ENCODE measurements at regions not wholly inside any gene's neighbourhood (a gene's known extent, or its start where the extent isn't known, plus 50 kb on each side); places are given as distances from the start of the nearest gene placed in this dataset.
"Not testable (repeated sequence)": the region's sequence is repeated elsewhere in the genome, so short reads cannot be mapped to it uniquely, and the experiment has no call there.

GRCh38 chr11:57913715-57914704 is 109.7 kb upstream of the OR9Q1 start:
- no peak for DNase-seq (ENCODE audit: low read depth in 2 of 2, low spot score in 1 of 2)

- no peak for DNase-seq (ENCODE audit: low read depth in 2 of 2, low spot score in 1 of 2)
Measured at GRCh38 chr11:57917632-57918031, 106.0 kb upstream of the OR9Q1 start.

GRCh38 chr11:57920971-57921370 is 102.7 kb upstream of the OR9Q1 start:
- DNase-seq (ENCODE audit: low read depth in 2 of 2, low spot score in 1 of 2): no peak

GRCh38 chr11:57932105-57932504 is 91.6 kb upstream of the OR9Q1 start:
- DNase-seq (ENCODE audit: low read depth in 2 of 2, low spot score in 1 of 2): no peak

GRCh38 chr11:57935402-57936049 is 88.2 kb upstream of the OR9Q1 start:
- no peak for DNase-seq (ENCODE audit: low read depth in 2 of 2, low spot score in 1 of 2)

GRCh38 chr11:57936050-57936418 is 87.6 kb upstream of the OR9Q1 start:
- DNase-seq (ENCODE audit: low read depth in 2 of 2, low spot score in 1 of 2): no peak

GRCh38 chr11:57937431-57937830 is 86.2 kb upstream of the OR9Q1 start:
- DNase-seq (ENCODE audit: low read depth in 2 of 2, low spot score in 1 of 2): no peak

- DNase-seq (ENCODE audit: low read depth in 2 of 2, low spot score in 1 of 2): no peak
Measured at GRCh38 chr11:57938351-57938750, 85.3 kb upstream of the OR9Q1 start.

- DNase-seq (ENCODE audit: low read depth in 2 of 2, low spot score in 1 of 2): no peak
Measured at GRCh38 chr11:57940044-57940756, 83.5 kb upstream of the OR9Q1 start.

- no peak for DNase-seq (ENCODE audit: low read depth in 2 of 2, low spot score in 1 of 2)
Measured at GRCh38 chr11:57941875-57942274, 81.8 kb upstream of the OR9Q1 start.

- no peak for DNase-seq (ENCODE audit: low read depth in 2 of 2, low spot score in 1 of 2)
Measured at GRCh38 chr11:57942808-57943207, 80.9 kb upstream of the OR9Q1 start.

GRCh38 chr11:57943766-57944165 is 79.9 kb upstream of the OR9Q1 start:
- not testable (repeated sequence) for DNase-seq (ENCODE audit: low read depth in 2 of 2, low spot score in 1 of 2)

GRCh38 chr11:57946628-57947027 is 77.1 kb upstream of the OR9Q1 start:
- no peak for DNase-seq (ENCODE audit: low read depth in 2 of 2, low spot score in 1 of 2)

- no peak for DNase-seq (ENCODE audit: low read depth in 2 of 2, low spot score in 1 of 2)
Measured at GRCh38 chr11:57964660-57965059, 59.0 kb upstream of the OR9Q1 start.

GRCh38 chr11:57971272-57972012 is 52.2 kb upstream of the OR9Q1 start:
- DNase-seq (ENCODE audit: low read depth in 2 of 2, low spot score in 1 of 2): no peak

GRCh38 chr11:57972013-57972367 is 51.7 kb upstream of the OR9Q1 start:
- no peak for DNase-seq (ENCODE audit: low read depth in 2 of 2, low spot score in 1 of 2)

All from stimulated activated CD8-positive, alpha-beta memory T cell treated with anti-CD3 and anti-CD28 coated beads, Interleukin-4, amount 100 ng/mL, for 1 hour (primary cell).